DMS153 treated with DMSO at 0.1 percent for 48 hours (cell line): ENCODE measurements at regions not wholly inside any gene's neighbourhood (a gene's known extent, or its start where the extent isn't known, plus 50 kb on each side); places are given as distances from the start of the nearest gene placed in this dataset.
"Not testable (repeated sequence)": the region's sequence is repeated elsewhere in the genome, so short reads cannot be mapped to it uniquely, and the experiment has no call there.

Source experiments
- DNase-seq: peaks from one replicate; lab custom pipeline; 2025; ENCODE audit not compliant: unreplicated experiment; lab: John Stamatoyannopoulos, UW

DNA sequence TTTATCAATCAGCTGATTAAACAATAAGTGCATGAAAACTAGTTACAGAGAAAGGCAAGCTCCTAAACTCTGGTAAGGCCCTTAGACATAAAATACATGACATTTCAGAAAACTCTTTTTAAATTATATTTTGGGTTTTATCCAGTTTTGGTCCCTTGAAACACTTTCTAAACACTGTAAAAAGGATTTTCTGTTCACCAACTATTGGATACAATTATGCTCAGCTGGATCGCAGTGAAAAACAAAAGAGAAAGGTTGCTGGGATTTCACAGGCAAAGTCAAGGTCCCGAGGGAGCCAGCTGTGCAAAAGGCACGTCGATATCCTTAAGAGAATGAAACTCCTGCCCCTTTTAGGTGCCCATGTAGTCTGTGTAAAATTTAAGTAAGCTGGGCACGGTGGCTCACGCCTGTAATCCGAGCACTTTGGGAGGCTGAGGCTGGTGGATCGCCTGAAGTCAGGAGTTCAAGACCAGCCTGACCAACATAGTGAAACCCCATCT lies 1018.4 kb upstream of the INTU start:
- DNase-seq = no peak

- no peak for DNase-seq
Observed at GRCh38 chr4:126616795-126617194, 1016.0 kb upstream of the INTU start.

- DNase-seq = no peak
Observed at GRCh38 chr4:126627255-126627654, 1005.5 kb upstream of the INTU start.

GRCh38 chr4:126628933-126629332 lies 1003.8 kb upstream of the INTU start:
- DNase-seq = no peak

DNA sequence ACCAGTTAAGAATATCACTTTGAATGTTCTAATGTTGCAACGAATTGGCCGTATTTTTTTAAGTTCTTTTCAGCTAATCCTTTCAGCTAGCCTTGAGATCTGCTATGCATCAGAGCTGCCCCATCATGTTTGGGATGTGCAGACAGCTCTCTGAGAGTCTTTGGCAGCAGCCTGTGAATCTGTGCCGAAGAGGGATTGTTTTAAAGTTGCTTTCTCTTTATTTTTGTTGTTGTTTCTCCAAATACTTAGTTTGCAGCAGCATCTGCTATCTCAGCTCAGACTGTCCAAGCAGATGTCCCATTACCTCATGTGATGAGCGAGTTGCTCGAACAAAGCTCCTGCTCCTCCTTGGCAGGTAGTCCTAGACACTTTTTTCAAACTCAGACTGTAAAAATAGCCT lies 1002.5 kb upstream of the INTU start:
- DNase-seq = no peak

GRCh38 chr4:126633306-126633705 lies 999.5 kb upstream of the INTU start:
- DNase-seq = no peak

- no peak for DNase-seq
Observed at GRCh38 chr4:126637706-126638105, 995.1 kb upstream of the INTU start.

DNA sequence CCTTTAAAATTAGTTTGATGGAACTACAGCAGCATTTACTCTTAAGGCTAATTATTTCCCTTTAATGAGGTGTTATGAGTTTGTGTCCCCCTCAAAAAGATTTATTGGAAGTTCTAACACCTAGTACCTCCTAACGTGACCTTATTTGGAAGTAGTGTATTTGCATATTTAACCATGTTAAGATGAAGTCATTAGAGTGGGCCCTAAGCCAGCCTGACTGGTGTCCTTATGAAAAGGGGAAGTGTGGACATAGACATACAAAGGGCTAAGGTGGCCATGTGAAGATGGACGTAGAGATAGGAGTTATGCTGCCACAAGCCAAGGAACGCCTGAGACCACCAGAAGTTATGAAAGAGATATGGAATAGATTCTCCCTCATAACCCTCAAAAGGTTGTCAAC lies 985.4 kb upstream of the INTU start:
- no peak for DNase-seq

DNA sequence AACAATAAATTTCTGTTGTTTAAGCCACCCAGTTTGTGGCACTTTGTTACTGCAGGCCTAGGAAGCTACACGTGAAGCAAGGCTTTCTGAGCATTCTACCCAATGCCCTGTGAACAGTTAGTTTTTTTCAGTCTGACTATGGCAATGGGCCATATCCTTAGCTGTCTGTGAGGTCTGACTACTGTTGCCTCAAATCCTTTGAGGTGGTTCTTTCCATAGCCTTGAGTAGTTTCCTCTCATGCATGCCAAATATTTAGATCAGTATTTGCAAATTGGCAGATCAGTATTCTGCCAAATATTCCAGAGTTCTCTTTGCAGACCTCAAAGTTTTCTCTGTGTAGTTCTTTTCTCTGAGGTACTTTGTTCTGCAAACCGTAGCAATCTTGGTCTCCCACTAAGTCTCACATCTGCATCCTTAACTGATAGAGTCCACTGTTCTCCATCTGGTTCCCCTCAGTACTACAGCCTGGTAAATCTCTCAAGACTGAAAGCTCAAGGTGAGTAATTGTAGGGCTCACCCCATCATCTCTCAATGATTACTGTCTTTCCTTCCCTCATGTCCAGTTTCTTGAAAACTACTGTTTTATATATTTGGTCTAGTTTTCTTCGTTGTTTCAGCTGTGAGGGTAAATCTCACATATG lies 984.9 kb upstream of the INTU start:
- no peak for DNase-seq

DNA sequence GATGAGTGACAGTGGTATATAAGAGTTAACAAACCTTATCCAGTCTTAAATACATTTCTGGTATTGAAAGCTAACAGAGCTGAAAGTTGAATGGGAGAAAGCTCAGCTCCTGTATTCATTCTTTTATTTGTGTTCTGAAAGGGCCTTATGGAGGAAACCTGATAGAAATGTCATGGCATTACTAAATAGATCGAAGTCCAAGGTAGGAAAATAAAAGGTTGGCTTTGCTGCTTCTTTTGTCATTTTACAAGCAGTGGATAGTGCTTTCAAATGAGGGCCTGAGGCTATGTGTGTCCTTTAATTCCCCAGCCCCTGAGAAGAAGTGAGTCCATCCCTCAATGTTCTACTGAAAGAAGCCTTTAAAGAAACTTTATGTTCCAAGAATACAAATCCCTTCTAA lies 974.3 kb upstream of the INTU start:
- DNase-seq = no peak

DNA sequence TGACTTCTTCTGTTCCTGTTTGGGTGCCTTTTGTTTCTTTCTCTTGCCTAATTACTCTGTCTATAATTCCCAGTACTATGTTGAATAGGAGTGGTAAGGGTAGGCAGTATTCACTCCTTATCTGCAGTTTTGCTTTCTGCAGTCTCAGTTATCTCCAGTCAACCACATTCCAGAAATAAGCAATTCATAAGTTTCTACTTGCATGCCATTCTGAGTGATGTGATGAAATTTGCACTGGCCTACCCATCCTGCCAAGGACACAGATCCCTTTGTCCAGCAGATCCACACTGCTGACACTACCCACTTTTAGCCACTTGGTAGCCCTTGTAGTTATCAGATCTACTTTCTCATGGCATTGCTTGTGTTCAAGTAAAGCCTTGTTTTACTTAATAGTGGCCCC lies 971.6 kb upstream of the INTU start:
- DNase-seq = no peak

GRCh38 chr4:126664839-126665238 lies 967.9 kb upstream of the INTU start:
- no peak for DNase-seq

- not testable (repeated sequence) for DNase-seq
Observed at GRCh38 chr4:126670038-126670437, 962.7 kb upstream of the INTU start.

GRCh38 chr4:126678618-126679017 lies 954.1 kb upstream of the INTU start:
- DNase-seq = no peak

DNA sequence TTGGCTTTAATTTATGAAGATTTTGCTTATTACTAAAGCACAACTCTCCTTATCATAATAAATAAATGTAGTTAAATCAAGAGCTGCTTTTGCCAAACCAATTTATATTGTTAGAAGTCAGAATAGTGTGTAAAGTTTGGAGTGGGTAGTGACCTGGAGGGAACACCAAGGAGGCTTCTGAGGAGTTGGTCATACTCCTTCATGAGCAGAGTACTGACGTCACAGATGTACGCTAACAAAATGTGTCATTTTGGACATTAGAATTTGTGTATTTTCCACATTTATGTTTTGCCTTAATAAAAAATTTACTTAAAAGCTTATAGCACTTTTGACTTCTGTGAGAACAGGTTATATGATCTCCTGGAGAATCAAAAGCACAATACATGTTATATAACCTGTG lies 953.5 kb upstream of the INTU start:
- DNase-seq = no peak

GRCh38 chr4:126682250-126682649 lies 950.5 kb upstream of the INTU start:
- DNase-seq = no peak

- DNase-seq = no peak
Observed at GRCh38 chr4:126686491-126686890, 946.3 kb upstream of the INTU start.

DNA sequence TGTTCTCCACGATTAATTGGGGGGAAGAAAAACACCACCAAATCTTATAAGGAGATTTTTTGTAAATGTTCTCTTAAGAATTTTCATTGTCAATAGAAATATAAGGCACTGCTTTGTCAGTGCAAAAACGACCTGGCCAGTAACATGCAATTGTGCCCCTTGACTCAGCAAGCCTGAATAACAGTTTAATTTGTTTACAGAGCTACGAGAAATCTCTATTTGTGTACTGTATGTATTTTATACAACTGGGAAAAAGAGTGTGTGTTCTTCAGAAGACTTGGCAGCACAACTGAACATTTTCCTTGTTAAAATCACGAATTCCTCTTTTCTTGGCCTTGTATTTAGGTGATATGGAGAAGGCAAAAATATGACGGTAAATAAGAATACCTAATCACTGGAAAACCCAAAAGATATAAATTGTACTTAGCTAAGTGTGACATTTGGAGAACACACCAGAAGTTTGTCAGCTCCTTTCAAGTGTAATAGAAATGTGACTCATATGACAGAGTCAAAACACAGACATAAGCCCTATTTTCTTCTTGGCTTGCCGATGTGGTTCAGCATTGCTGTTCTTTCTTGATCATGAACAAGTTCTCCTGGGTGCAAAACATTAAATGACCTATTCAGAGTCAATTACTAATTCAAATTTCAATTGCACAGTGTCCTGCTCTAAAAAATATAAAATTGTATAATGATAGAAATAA lies 945.0 kb upstream of the INTU start:
- DNase-seq = no peak

DNA sequence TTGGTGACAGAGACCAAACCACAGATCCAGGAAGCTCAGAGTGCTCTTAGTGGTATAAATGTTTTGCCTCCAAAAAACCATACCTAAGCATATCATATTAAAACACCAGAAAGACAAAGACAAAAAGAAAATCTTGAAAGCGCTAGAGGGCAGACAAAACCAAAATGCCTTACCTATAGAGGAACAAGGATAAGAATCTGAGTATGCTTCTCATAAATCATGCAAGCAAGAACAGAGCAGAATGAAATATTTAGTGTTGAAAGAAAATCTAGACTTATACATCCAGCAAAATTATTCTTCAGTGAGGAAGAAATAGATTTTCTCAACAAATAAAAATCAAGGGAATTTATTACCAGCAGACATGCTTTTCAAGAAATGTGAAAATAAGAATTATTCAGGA lies 941.0 kb upstream of the INTU start:
- no peak for DNase-seq

GRCh38 chr4:126697748-126698147 lies 935.0 kb upstream of the INTU start:
- DNase-seq = no peak

- no peak for DNase-seq
Observed at GRCh38 chr4:126698224-126698623, 934.5 kb upstream of the INTU start.

- no peak for DNase-seq
Observed at GRCh38 chr4:126701756-126702155, 931.0 kb upstream of the INTU start.

DNA sequence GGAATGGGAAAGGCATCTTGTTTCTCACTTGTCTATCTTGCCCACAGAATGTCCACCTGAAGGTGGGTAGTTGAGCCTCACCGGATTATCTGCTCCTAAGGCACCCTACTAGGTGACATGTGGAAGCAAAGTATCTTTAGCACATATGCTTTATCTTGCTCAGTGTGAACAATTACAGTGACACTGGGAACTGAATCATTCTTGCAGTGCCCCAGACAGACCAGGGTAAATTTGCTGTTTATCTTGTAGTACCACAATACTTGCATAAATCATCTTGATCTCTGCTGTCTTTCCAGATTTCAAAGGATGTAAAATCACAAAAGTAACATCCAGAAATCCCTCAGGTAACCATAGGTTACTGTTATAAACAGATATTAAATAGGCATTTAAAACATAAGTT lies 930.0 kb upstream of the INTU start:
- no peak for DNase-seq
